Panc1 (cell line): ENCODE measurements at regions not wholly inside any gene's neighbourhood (a gene's known extent, or its start where the extent isn't known, plus 50 kb on each side); places are given as distances from the start of the nearest gene placed in this dataset.

Source experiments
- ATAC-seq: fragments of 200-7000 bp; cut with Tn5 transposase; 2 replicates; pipeline ENCODE4 v1.9.1; 2020; ENCODE audit warnings: mild to moderate bottlenecking, moderate library complexity
- BruUV-seq: library from RNA; stranded (reverse); fragments of 400-500 nt; replicated peaks from 2 replicates; lab custom pipeline; 2021; lab: Mats Ljungman, UMichigan
- CTCF ChIA-PET: fragments of 300-600 bp; sonication (Branson Sonifier 250); formaldehyde crosslinking; loops from one replicate; lab custom pipeline; 2022; ENCODE audit warnings: antibody characterized with exemption; lab: Charles Lee
- POLR2A ChIA-PET: fragments of 300-600 bp; sonication (Branson Sonifier 250); formaldehyde crosslinking; loops from one replicate; lab custom pipeline; 2022; ENCODE audit warnings: antibody characterized with exemption; lab: Charles Lee
- DNase-seq: peaks from one replicate; pipeline ENCODE4 v3.0.0-alpha.2; 2010; ENCODE audit warnings: low read depth, low spot score
- H3K27ac ChIP-seq: 2 replicates; pipeline ENCODE4 v1.5.1; 2011; ENCODE audit warnings: mild to moderate bottlenecking, low read length, inconsistent platforms
- H3K27me3 ChIP-seq: fragments of 200-500 bp; sonication (Bioruptor generic); 2 replicates; pipeline ENCODE4 v1.6.0; 2014; ENCODE audit warnings: low read length, inconsistent platforms; ENCODE audit not compliant: control insufficient read depth, insufficient read depth
- H3K36me3 ChIP-seq: fragments of 200-500 bp; sonication (Bioruptor generic); 2 replicates; pipeline ENCODE4 v1.5.1; 2014; ENCODE audit warnings: inconsistent platforms, mild to moderate bottlenecking, low read length, moderate library complexity; ENCODE audit not compliant: control insufficient read depth, insufficient read depth
- H3K4me1 ChIP-seq: 2 replicates; pipeline ENCODE4 v1.5.1; 2011; ENCODE audit warnings: inconsistent platforms, mild to moderate bottlenecking, low read length, moderate library complexity; ENCODE audit not compliant: control insufficient read depth, insufficient read depth
- H3K4me3 ChIP-seq, 2 experiments: 2 replicates each; pipeline ENCODE4 v1.5.1; 2011 to 2012; ENCODE audit warnings: low read depth in 2 of 2, low read length in 2 of 2, mild to moderate bottlenecking in 2 of 2, inconsistent platforms in 1 of 2, moderate library complexity in 1 of 2
- H3K9me3 ChIP-seq: fragments of 200-500 bp; sonication (Bioruptor generic); 2 replicates; pipeline ENCODE4 v1.5.1; 2014; ENCODE audit warnings: low read depth, mild to moderate bottlenecking, inconsistent platforms, low read length, moderate library complexity; ENCODE audit not compliant: control insufficient read depth, insufficient read depth
- POLR2AphosphoS5 ChIP-seq: IDR thresholded peaks from 2 replicates; pipeline ENCODE4 v1.6.1; 2012; ENCODE audit warnings: mild to moderate bottlenecking, low read depth, low read length, moderate library complexity
- SIN3A ChIP-seq: IDR thresholded peaks from 2 replicates; pipeline ENCODE4 v1.6.1; 2012; ENCODE audit warnings: low read depth, mild to moderate bottlenecking, low read length, moderate library complexity, borderline replicate concordance; ENCODE audit not compliant: insufficient read depth
- TCF7L2 ChIP-seq: IDR thresholded peaks from 2 replicates; pipeline ENCODE4 v1.6.1; 2011; ENCODE audit warnings: mild to moderate bottlenecking, low read depth, low read length, inconsistent platforms
- in situ Hi-C: cut with HindIII; loops from 2 replicates; pipeline ENCODE4 v1.10.0; 2016; ENCODE audit warnings: low sequenced_read_pairs, low pct_unique_long_range_greater_than_20kb
- intact Hi-C: fragments of 100-400 bp; cut with micrococcal nuclease; formaldehyde crosslinking; loops from one replicate; pipeline ENCODE4 v1.10.0; 2022; ENCODE audit not compliant: unreplicated experiment
- TF ChIP-seq, protein P1 (sequence below): fragments of 450-650 bp; IDR thresholded peaks from 2 replicates; pipeline ENCODE4 v1.5.1; 2017; ENCODE audit warnings: mild to moderate bottlenecking
- TF ChIP-seq, protein P2 (sequence below), 2 experiments: IDR thresholded peaks; 2 replicates each; pipeline ENCODE4 v1.6.1; 2011 to 2012; ENCODE audit warnings: low read depth in 2 of 2, control low read depth in 1 of 2, low read length in 1 of 2, mild to moderate bottlenecking in 1 of 2, moderate library complexity in 1 of 2; ENCODE audit not compliant: insufficient read depth in 1 of 2

DNA sequence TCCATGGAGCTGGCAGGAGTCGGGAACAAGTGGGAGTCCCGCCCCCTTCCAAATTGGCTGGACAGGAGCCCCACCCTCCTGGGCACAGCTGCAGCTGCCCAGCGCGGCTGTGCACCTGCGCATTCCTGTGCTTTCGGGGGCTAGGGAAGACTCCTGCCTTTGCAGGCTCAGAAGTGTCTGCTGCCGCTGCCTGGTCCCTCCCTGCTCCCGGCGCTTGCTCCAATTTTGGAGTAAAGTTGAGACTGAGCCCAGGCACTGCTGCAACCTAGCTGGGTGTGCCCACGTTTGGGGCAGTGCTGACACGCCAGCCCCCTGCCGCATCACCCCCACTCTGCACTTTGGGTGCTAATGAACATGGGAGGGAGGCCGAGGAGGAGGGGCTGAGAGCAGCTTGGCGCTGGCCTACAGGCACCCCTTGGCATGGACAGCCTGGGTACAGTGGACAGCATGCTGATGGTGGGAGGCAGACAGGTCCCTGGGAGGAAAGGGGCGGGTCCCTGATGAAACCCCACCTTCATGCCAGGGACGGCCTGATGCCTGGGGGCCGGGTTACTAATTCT, 399.2 kb upstream of the CNTN4 start:
- no TSS peak for BruUV-seq

DNA sequence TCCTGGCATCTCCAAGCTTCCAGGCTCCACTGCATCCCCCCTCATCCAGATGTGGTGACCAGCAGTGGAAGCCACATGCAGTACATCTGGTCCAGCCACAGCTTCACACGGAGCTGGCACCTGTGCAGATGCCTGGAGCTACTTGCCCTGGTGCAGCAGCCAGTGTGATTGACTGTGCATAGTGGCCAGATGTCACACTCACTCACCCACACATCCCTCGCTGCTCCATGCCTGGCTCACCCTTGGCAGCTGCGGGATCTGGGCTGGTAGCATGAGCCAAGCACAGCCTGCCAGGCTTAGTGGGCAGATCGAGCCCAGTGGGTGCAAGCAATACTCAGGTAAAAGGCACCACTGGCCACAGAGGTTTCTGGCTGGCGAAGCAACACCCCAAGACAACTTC, 398.0 kb upstream of the CNTN4 start:
- Histone ChIP-seq H3K4me1 (no peaks in the 10 kb centered on the region), H3K27me3 (no peaks in the 10 kb centered on the region), H3K4me3 (no peak overlapping the region), H3K27ac (no peak overlapping the region), H3K9me3 (no peaks in the 10 kb centered on the region), H3K36me3 (no peaks in the 10 kb centered on the region)
- in situ Hi-C loops (no loop called here), intact Hi-C loops (no loop called here)
- no peak for ATAC-seq
- no TSS peak for BruUV-seq
- TF ChIP-seq, protein P1, sequence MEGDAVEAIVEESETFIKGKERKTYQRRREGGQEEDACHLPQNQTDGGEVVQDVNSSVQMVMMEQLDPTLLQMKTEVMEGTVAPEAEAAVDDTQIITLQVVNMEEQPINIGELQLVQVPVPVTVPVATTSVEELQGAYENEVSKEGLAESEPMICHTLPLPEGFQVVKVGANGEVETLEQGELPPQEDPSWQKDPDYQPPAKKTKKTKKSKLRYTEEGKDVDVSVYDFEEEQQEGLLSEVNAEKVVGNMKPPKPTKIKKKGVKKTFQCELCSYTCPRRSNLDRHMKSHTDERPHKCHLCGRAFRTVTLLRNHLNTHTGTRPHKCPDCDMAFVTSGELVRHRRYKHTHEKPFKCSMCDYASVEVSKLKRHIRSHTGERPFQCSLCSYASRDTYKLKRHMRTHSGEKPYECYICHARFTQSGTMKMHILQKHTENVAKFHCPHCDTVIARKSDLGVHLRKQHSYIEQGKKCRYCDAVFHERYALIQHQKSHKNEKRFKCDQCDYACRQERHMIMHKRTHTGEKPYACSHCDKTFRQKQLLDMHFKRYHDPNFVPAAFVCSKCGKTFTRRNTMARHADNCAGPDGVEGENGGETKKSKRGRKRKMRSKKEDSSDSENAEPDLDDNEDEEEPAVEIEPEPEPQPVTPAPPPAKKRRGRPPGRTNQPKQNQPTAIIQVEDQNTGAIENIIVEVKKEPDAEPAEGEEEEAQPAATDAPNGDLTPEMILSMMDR: no peak
- no peak for TF ChIP-seq SIN3A
- TF ChIP-seq, protein P2, sequence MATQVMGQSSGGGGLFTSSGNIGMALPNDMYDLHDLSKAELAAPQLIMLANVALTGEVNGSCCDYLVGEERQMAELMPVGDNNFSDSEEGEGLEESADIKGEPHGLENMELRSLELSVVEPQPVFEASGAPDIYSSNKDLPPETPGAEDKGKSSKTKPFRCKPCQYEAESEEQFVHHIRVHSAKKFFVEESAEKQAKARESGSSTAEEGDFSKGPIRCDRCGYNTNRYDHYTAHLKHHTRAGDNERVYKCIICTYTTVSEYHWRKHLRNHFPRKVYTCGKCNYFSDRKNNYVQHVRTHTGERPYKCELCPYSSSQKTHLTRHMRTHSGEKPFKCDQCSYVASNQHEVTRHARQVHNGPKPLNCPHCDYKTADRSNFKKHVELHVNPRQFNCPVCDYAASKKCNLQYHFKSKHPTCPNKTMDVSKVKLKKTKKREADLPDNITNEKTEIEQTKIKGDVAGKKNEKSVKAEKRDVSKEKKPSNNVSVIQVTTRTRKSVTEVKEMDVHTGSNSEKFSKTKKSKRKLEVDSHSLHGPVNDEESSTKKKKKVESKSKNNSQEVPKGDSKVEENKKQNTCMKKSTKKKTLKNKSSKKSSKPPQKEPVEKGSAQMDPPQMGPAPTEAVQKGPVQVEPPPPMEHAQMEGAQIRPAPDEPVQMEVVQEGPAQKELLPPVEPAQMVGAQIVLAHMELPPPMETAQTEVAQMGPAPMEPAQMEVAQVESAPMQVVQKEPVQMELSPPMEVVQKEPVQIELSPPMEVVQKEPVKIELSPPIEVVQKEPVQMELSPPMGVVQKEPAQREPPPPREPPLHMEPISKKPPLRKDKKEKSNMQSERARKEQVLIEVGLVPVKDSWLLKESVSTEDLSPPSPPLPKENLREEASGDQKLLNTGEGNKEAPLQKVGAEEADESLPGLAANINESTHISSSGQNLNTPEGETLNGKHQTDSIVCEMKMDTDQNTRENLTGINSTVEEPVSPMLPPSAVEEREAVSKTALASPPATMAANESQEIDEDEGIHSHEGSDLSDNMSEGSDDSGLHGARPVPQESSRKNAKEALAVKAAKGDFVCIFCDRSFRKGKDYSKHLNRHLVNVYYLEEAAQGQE (IDR thresholded peaks at IDR 0.05; ENCODE audit: insufficient read depth in 1 of 2, low read depth in 2 of 2, low read length in 1 of 2): no peak
- TF ChIP-seq TCF7L2: no peak
- ChIA-PET POLR2A (no interaction called here), CTCF (no interaction called here)
- no peak for DNase-seq

More for the DNA sequence above, 399.2 kb upstream of the CNTN4 start:
- ChIA-PET POLR2A (no interaction called here), CTCF (no interaction called here)
- no peaks in the 10 kb centered on the region for H3K9me3 ChIP-seq
- TF ChIP-seq, protein P1: no peak
- TF ChIP-seq SIN3A: no peak
- TF ChIP-seq, protein P2 (IDR thresholded peaks at IDR 0.05; ENCODE audit: insufficient read depth in 1 of 2, low read depth in 2 of 2, low read length in 1 of 2): no peak
- no peak for TF ChIP-seq POLR2AphosphoS5
- TF ChIP-seq TCF7L2: no peak
- no peaks in the 10 kb centered on the region for H3K27me3 ChIP-seq
- H3K27ac ChIP-seq: no peak overlapping the region
- intact Hi-C loops (no loop called here), in situ Hi-C loops (no loop called here)
- no peak for ATAC-seq
- no peaks in the 10 kb centered on the region for H3K4me1 ChIP-seq
- DNase-seq: no peak
- no peak overlapping the region for H3K4me3 ChIP-seq
- H3K36me3 ChIP-seq: no peaks in the 10 kb centered on the region
